Mesothelial cell of epicardium (in vitro differentiated cells): ENCODE measurements at regions not wholly inside any gene's neighbourhood (a gene's known extent, or its start where the extent isn't known, plus 50 kb on each side); places are given as distances from the start of the nearest gene placed in this dataset.

Source experiments
- DNase-seq, 2 experiments: peaks; one replicate each; pipeline ENCODE4 v3.0.0; 2021; ENCODE audit warnings: low spot score in 2 of 2; ENCODE audit not compliant: unreplicated experiment in 2 of 2
- H3K27ac Mint-ChIP-seq: 2 replicates; pipeline ENCODE4 v1.8.0; 2021; ENCODE audit warnings: mixed read lengths
- H3K27me3 Mint-ChIP-seq: 2 replicates; pipeline ENCODE4 v1.8.0; 2021; ENCODE audit warnings: low read depth, mixed read lengths
- H3K36me3 Mint-ChIP-seq: 2 replicates; pipeline ENCODE4 v1.8.0; 2021; ENCODE audit warnings: mixed read lengths
- H3K4me1 Mint-ChIP-seq: 2 replicates; pipeline ENCODE4 v1.8.0; 2021; ENCODE audit warnings: mixed read lengths
- H3K4me3 Mint-ChIP-seq: 2 replicates; pipeline ENCODE4 v1.8.0; 2021; ENCODE audit warnings: mild to moderate bottlenecking, moderate library complexity, mixed read lengths
- H3K9me3 Mint-ChIP-seq: 2 replicates; pipeline ENCODE4 v1.8.0; 2021; ENCODE audit warnings: mixed read lengths
- CTCF ChIP-seq: fragments of 200-600 bp; sonication (generic); IDR thresholded peaks from one replicate; pipeline ENCODE4 v1.5.0; 2021; ENCODE audit warnings: antibody characterized with exemption; ENCODE audit not compliant: unreplicated experiment

- Mint-ChIP-seq H3K27me3 (peaks cover 11% of the 10 kb centered on the region), H3K36me3 (no peaks in the 10 kb centered on the region), H3K4me1 (peaks cover 19% of the 10 kb centered on the region), H3K27ac (peak overlapping the region; percentile 51), H3K9me3 (peaks cover under 1% of the 10 kb centered on the region), H3K4me3 (no peak overlapping the region)
- no peak for DNase-seq
- TF ChIP-seq CTCF = no peak
These were observed 139.0 kb upstream of the NTM start for GRCh38 chr11:131231317-131231940.

DNA sequence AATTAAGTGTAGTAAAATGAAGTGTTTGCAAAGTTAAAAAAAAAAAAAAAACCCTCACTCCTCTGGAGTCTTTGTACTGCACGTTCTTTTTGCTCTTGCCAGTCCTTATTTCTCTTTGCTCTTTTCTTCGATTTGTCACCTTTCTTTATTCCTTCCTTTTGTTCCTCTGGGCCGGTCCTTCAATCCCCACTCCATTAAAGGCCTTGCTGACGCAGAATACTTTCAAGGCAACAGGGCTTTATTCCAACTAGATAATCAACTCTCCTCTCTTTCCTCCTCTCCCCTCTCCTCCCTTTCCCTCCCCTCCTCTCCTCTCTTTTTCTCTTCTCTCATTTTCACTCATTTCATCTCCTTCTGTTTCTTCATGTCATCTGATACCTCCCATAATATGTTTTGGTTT lies 138.2 kb upstream of the NTM start:
- Mint-ChIP-seq H3K4me1 (peaks cover 19% of the 10 kb centered on the region), H3K36me3 (no peaks in the 10 kb centered on the region), H3K4me3 (no peak overlapping the region), H3K9me3 (no peaks in the 10 kb centered on the region), H3K27me3 (peaks cover 11% of the 10 kb centered on the region), H3K27ac (peak overlapping the region; percentile 62)
- TF ChIP-seq CTCF = no peak
- no peak for DNase-seq

- peaks cover 19% of the 10 kb centered on the region for H3K4me1 Mint-ChIP-seq
- no peak for DNase-seq
- H3K36me3 Mint-ChIP-seq = no peaks in the 10 kb centered on the region
- H3K4me3 Mint-ChIP-seq = no peak overlapping the region
- no peak for TF ChIP-seq CTCF
- H3K9me3 Mint-ChIP-seq = no peaks in the 10 kb centered on the region
- peaks cover 21% of the 10 kb centered on the region for H3K27me3 Mint-ChIP-seq
- no peak overlapping the region for H3K27ac Mint-ChIP-seq
These were observed 136.2 kb upstream of the NTM start for GRCh38 chr11:131234221-131234620.

DNA sequence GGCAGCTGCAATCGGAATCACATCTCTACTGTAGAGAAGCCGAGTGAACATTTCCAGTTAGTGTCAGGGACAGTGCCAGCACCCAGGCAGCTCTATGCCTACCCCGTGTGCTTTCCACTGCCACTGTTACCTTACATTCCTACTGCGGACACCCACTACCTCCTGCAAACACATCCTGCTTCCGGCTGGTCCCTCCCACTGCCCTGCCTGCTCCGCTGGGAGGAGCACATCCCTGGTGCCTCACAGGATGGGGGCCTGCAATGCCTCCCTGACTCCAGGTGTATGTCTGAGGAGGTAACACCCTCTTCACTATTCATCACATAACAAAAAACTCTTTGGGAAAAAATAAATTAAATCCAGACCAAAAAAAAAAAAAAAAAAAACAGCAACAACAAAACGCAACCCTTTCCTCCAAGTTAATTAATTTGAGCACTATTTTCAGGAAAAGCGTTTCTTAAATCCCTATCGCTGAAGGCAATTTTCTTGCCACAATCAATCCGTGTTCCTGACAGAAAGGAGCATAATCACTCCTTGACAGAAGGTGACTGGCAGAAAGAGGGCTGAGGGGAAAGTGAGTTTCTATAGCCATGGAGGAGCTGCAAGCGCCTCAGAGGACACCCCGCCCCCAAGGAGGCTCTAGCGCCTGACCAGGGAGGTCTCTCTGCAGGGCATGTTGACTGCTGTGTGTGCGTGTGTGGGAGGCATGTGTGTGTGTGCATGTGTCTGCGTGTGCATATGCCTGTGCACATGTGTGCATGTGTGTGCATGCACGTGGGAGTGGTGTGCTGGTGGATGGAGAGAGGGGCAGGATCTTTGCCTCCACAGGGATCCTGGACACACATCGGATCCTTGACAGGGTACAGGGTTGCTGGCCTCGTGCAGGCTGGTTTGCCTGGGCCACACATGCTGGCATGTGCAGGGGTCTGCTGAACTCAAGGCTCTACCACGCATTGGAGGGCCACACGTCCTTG lies 134.8 kb upstream of the NTM start:
- H3K9me3 Mint-ChIP-seq = no peaks in the 10 kb centered on the region
- no peaks in the 10 kb centered on the region for H3K36me3 Mint-ChIP-seq
- no peak for TF ChIP-seq CTCF
- DNase-seq = no peak
- peaks cover 31% of the 10 kb centered on the region for H3K27me3 Mint-ChIP-seq
- H3K4me3 Mint-ChIP-seq = no peak overlapping the region
- H3K27ac Mint-ChIP-seq = no peak overlapping the region
- H3K4me1 Mint-ChIP-seq = peaks cover 19% of the 10 kb centered on the region

- Mint-ChIP-seq H3K27me3 (peaks cover 63% of the 10 kb centered on the region), H3K4me1 (no peaks in the 10 kb centered on the region), H3K4me3 (no peak overlapping the region), H3K9me3 (peaks cover 6% of the 10 kb centered on the region), H3K36me3 (no peaks in the 10 kb centered on the region), H3K27ac (no peak overlapping the region)
- TF ChIP-seq CTCF = no peak
- DNase-seq = no peak
These were observed 130.0 kb upstream of the NTM start for GRCh38 chr11:131240421-131240820.
